Body of pancreas (tissue), 4 donors: ENCODE measurements at regions not wholly inside any gene's neighbourhood (a gene's known extent, or its start where the extent isn't known, plus 50 kb on each side); places are given as distances from the start of the nearest gene placed in this dataset.

Experiments used
- POLR2A ChIP-seq, 3 donors: fragments of 450-650 bp; IDR thresholded peaks; one replicate each; pipeline ENCODE4 v1.6.1; 2016; ENCODE audit warnings: antibody characterized with exemption in 3 of 3, mild to moderate bottlenecking in 2 of 3
- TF ChIP-seq, protein P1 (sequence below), 7 experiments: fragments of 450-650 bp in 4 of 7; fragments of 200-600 bp in 3 of 7; sonication (generic) in 3 of 7; IDR thresholded peaks; one replicate each; pipeline ENCODE4 v1.5.1; 2016 to 2019; ENCODE audit warnings: antibody characterized with exemption in 7 of 7

- TF ChIP-seq, protein P1, sequence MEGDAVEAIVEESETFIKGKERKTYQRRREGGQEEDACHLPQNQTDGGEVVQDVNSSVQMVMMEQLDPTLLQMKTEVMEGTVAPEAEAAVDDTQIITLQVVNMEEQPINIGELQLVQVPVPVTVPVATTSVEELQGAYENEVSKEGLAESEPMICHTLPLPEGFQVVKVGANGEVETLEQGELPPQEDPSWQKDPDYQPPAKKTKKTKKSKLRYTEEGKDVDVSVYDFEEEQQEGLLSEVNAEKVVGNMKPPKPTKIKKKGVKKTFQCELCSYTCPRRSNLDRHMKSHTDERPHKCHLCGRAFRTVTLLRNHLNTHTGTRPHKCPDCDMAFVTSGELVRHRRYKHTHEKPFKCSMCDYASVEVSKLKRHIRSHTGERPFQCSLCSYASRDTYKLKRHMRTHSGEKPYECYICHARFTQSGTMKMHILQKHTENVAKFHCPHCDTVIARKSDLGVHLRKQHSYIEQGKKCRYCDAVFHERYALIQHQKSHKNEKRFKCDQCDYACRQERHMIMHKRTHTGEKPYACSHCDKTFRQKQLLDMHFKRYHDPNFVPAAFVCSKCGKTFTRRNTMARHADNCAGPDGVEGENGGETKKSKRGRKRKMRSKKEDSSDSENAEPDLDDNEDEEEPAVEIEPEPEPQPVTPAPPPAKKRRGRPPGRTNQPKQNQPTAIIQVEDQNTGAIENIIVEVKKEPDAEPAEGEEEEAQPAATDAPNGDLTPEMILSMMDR (IDR thresholded peaks at IDR 0.05), result no peak
- no peak for TF ChIP-seq POLR2A (IDR thresholded peaks at IDR 0.05)
Observed at GRCh38 chr4:53716011-53716410, 124.7 kb upstream of the LNX1 start.
